Glomerular visceral epithelial cell (primary cell): ENCODE measurements at regions not wholly inside any gene's neighbourhood (a gene's known extent, or its start where the extent isn't known, plus 50 kb on each side); places are given as distances from the start of the nearest gene placed in this dataset.

Experiments used
- DNase-seq: peaks from one replicate; pipeline ENCODE4 v3.0.0-alpha.2; 2016; ENCODE audit errors: extremely low spot score

GRCh38 chr11:127420139-127420538 is 419.6 kb upstream of the KIRREL3 start:
- no peak for DNase-seq

- no peak for DNase-seq
Observed at GRCh38 chr11:127412722-127413380, 412.3 kb upstream of the KIRREL3 start.

- DNase-seq, result no peak
Observed at GRCh38 chr11:127412234-127412633, 411.7 kb upstream of the KIRREL3 start.

GRCh38 chr11:127411283-127411682 is 410.7 kb upstream of the KIRREL3 start:
- DNase-seq, result no peak

GRCh38 chr11:127395034-127395433 is 394.5 kb upstream of the KIRREL3 start:
- DNase-seq, result no peak

- DNase-seq, result no peak
Observed at GRCh38 chr11:127393460-127393997, 393.0 kb upstream of the KIRREL3 start.

- DNase-seq, result no peak
Observed at GRCh38 chr11:127392575-127392974, 392.0 kb upstream of the KIRREL3 start.

GRCh38 chr11:127390465-127390864 is 389.9 kb upstream of the KIRREL3 start:
- no peak for DNase-seq

GRCh38 chr11:127385071-127385470 is 384.5 kb upstream of the KIRREL3 start:
- DNase-seq, result no peak

GRCh38 chr11:127383026-127383425 is 382.5 kb upstream of the KIRREL3 start:
- no peak for DNase-seq

GRCh38 chr11:127381247-127381646 is 380.7 kb upstream of the KIRREL3 start:
- DNase-seq, result no peak

- no peak for DNase-seq
Observed at GRCh38 chr11:127379686-127380085, 379.1 kb upstream of the KIRREL3 start.

- no peak for DNase-seq
Observed at GRCh38 chr11:127376301-127376700, 375.7 kb upstream of the KIRREL3 start.

GRCh38 chr11:127369356-127369755 is 368.8 kb upstream of the KIRREL3 start:
- DNase-seq, result no peak

- no peak for DNase-seq
Observed at GRCh38 chr11:127362754-127363308, 362.3 kb upstream of the KIRREL3 start.

- no peak for DNase-seq
Observed at GRCh38 chr11:127358160-127358559, 357.6 kb upstream of the KIRREL3 start.

- DNase-seq, result no peak
Observed at GRCh38 chr11:127350476-127350875, 349.9 kb upstream of the KIRREL3 start.

GRCh38 chr11:127345819-127346459 is 345.4 kb upstream of the KIRREL3 start:
- peak; percentile 12 for DNase-seq

- DNase-seq, result no peak
Observed at GRCh38 chr11:127340438-127340837, 339.9 kb upstream of the KIRREL3 start.

- DNase-seq, result no peak
Observed at GRCh38 chr11:127339376-127339775, 338.8 kb upstream of the KIRREL3 start.

GRCh38 chr11:127338380-127339259 is 338.1 kb upstream of the KIRREL3 start:
- DNase-seq, result no peak

GRCh38 chr11:127334466-127334865 is 333.9 kb upstream of the KIRREL3 start:
- no peak for DNase-seq
